SU-DHL-6 (cell line): ENCODE measurements at regions not wholly inside any gene's neighbourhood (a gene's known extent, or its start where the extent isn't known, plus 50 kb on each side); places are given as distances from the start of the nearest gene placed in this dataset.

Experiments used
- CTCF ChIP-seq: fragments of 200-600 bp; sonication (generic); IDR thresholded peaks from one replicate; pipeline ENCODE4 v1.5.1; 2017; ENCODE audit warnings: antibody characterized with exemption, mild to moderate bottlenecking, low read length, moderate library complexity; ENCODE audit not compliant: insufficient read depth, poor library complexity, severe bottlenecking
- EZH2phosphoT487 ChIP-seq: fragments of 200-600 bp; sonication (generic), shearing (Covaris generic); conservative IDR thresholded peaks from 2 replicates; pipeline ENCODE4 v1.6.1; 2018; ENCODE audit warnings: mild to moderate bottlenecking, antibody characterized with exemption, low read length, moderate library complexity, mixed read lengths

- TF ChIP-seq CTCF (no peak), EZH2phosphoT487 (no peak)
Observed at GRCh38 chr5:5777013-5777412, 354.5 kb downstream of the ICE1 start.
